ENCODE measurements at regions not wholly inside any gene's neighbourhood (a gene's known extent, or its start where the extent isn't known, plus 50 kb on each side); places are given as distances from the start of the nearest gene placed in this dataset.

- TF ChIP-seq CTCF (IDR thresholded peaks at IDR 0.05) (no peak), EZH2 (IDR thresholded peaks at IDR 0.05; ENCODE audit: borderline replicate concordance, insufficient read depth, low read depth, low read length, poor library complexity, severe bottlenecking) (no peak)
Observed at GRCh38 chr11:134656861-134657540, 245.0 kb upstream of the B3GAT1 start.
